ENCODE measurements at regions not wholly inside any gene's neighbourhood (a gene's known extent, or its start where the extent isn't known, plus 50 kb on each side); places are given as distances from the start of the nearest gene placed in this dataset.

DNA sequence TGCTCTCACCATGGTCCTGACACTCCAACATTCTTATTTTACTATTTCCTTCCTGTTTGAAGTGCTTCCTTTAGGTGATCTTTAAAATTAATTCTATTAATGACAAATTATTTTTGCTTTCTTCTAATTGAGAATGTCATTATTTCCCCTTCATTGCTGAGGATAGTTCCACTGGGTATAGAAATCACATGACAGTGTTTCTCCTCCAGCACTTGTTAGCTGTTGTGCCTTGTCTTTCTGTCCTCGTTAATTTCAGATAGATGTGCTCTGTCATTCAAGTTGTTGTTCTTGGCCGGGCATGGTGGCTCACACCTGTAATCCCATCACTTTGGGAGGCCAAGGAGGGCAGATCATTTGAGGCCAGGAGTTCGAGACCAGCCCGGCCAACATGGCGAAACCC is 321.0 kb upstream of the RAB6C start:
- TF ChIP-seq, protein P1, sequence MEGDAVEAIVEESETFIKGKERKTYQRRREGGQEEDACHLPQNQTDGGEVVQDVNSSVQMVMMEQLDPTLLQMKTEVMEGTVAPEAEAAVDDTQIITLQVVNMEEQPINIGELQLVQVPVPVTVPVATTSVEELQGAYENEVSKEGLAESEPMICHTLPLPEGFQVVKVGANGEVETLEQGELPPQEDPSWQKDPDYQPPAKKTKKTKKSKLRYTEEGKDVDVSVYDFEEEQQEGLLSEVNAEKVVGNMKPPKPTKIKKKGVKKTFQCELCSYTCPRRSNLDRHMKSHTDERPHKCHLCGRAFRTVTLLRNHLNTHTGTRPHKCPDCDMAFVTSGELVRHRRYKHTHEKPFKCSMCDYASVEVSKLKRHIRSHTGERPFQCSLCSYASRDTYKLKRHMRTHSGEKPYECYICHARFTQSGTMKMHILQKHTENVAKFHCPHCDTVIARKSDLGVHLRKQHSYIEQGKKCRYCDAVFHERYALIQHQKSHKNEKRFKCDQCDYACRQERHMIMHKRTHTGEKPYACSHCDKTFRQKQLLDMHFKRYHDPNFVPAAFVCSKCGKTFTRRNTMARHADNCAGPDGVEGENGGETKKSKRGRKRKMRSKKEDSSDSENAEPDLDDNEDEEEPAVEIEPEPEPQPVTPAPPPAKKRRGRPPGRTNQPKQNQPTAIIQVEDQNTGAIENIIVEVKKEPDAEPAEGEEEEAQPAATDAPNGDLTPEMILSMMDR (IDR thresholded peaks at IDR 0.05): no peak
- no peak for TF ChIP-seq POLR2A (IDR thresholded peaks at IDR 0.05)

Measured in testis (tissue), 2 donors.